Brain pericyte (primary cell): ENCODE measurements at regions not wholly inside any gene's neighbourhood (a gene's known extent, or its start where the extent isn't known, plus 50 kb on each side); places are given as distances from the start of the nearest gene placed in this dataset.
"Not testable (repeated sequence)": the region's sequence is repeated elsewhere in the genome, so short reads cannot be mapped to it uniquely, and the experiment has no call there.

Experiments used
- DNase-seq: peaks from one replicate; pipeline ENCODE4 v3.0.0-alpha.2; 2012; ENCODE audit warnings: low read depth, low spot score

GRCh38 chr18:22566703-22567420 is 149.1 kb upstream of the CTAGE1 start:
- no peak for DNase-seq

GRCh38 chr18:22567794-22568193 is 150.1 kb upstream of the CTAGE1 start:
- no peak for DNase-seq

GRCh38 chr18:22570492-22570891 is 152.8 kb upstream of the CTAGE1 start:
- no peak for DNase-seq

GRCh38 chr18:22572341-22572740 is 154.6 kb upstream of the CTAGE1 start:
- DNase-seq: no peak

GRCh38 chr18:22579271-22579670 is 161.6 kb upstream of the CTAGE1 start:
- no peak for DNase-seq

- no peak for DNase-seq
These were observed 167.6 kb upstream of the CTAGE1 start for GRCh38 chr18:22585333-22585732.

- DNase-seq: no peak
These were observed 168.1 kb upstream of the CTAGE1 start for GRCh38 chr18:22585821-22586220.

GRCh38 chr18:22591222-22591621 is 173.5 kb upstream of the CTAGE1 start:
- no peak for DNase-seq

GRCh38 chr18:22594155-22594690 is 176.5 kb upstream of the CTAGE1 start:
- DNase-seq: no peak

GRCh38 chr18:22601481-22601880 is 183.8 kb upstream of the CTAGE1 start:
- no peak for DNase-seq

- DNase-seq: not testable (repeated sequence)
These were observed 184.7 kb upstream of the CTAGE1 start for GRCh38 chr18:22602456-22602855.

GRCh38 chr18:22603902-22604301 is 186.2 kb upstream of the CTAGE1 start:
- no peak for DNase-seq

- DNase-seq: no peak
These were observed 186.8 kb upstream of the CTAGE1 start for GRCh38 chr18:22604390-22604985.

GRCh38 chr18:22604986-22605421 is 187.3 kb upstream of the CTAGE1 start:
- DNase-seq: no peak

GRCh38 chr18:22605736-22606135 is 188.0 kb upstream of the CTAGE1 start:
- no peak for DNase-seq

GRCh38 chr18:22606563-22607283 is 189.0 kb upstream of the CTAGE1 start:
- no peak for DNase-seq

- DNase-seq: no peak
These were observed 189.5 kb upstream of the CTAGE1 start for GRCh38 chr18:22607284-22607635.

GRCh38 chr18:22608847-22609246 is 191.1 kb upstream of the CTAGE1 start:
- no peak for DNase-seq

- DNase-seq: no peak
These were observed 191.9 kb upstream of the CTAGE1 start for GRCh38 chr18:22609642-22610041.

- DNase-seq: no peak
These were observed 195.5 kb upstream of the CTAGE1 start for GRCh38 chr18:22613058-22613690.

GRCh38 chr18:22613788-22614187 is 196.1 kb upstream of the CTAGE1 start:
- no peak for DNase-seq

GRCh38 chr18:22623513-22623912 is 205.8 kb upstream of the CTAGE1 start:
- DNase-seq: no peak
